Inferior parietal cortex (tissue), 1 donor: ENCODE measurements at regions not wholly inside any gene's neighbourhood (a gene's known extent, or its start where the extent isn't known, plus 50 kb on each side); places are given as distances from the start of the nearest gene placed in this dataset.
"Not testable (repeated sequence)": the region's sequence is repeated elsewhere in the genome, so short reads cannot be mapped to it uniquely, and the experiment has no call there.

Source experiments
- DNase-seq: peaks from one replicate; pipeline ENCODE4 v3.0.0-alpha.2; 2016; ENCODE audit errors: extremely low spot score

DNA sequence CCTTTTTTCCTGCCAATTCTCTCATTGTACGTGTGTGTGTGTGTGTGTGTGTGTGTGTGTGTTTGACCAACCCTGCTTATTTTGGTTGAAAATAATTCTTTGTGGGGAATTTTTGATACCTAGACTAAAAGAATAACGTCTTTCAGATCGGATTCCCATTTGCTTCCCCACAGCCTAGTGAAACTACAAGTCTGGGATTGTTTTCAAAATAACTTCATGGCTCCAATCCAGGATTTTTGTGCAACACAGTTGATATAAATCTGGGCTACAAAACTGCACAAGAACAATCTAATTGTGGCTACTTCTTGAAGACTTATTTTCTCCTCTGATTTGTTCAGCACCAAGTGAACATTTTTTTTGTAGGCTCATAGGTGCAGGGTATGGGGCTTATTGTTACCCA lies 332.8 kb upstream of the MIR17HG start:
- DNase-seq: no peak

DNA sequence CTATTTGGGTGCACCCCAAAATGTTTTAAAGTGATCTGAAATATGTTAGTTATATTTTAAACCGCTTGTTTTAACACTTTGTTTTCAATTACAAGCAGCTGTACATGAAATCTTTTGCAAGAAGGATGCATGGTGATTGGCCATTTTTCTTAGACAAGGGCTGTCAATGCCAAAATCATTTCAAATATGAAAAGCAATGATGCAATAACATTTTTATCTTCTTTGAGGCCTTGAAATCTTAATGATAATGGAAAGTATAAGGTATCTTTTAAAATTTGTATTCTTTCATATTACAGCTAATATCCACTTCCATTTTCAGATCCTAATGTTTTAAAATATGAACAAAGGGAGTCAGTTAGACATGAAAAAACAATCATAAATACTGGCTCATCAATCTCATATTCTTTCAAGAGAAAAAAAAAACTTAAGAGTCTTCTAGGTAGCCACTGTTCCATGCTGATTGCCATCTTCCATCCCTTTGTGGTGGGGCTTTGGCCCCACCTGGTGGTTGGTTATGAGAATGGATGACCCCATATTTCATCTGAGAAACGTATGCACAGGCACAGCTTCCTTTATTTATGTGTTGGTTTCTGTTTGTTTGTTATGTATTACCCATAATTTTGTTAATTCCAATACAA lies 330.3 kb upstream of the MIR17HG start:
- DNase-seq: peak; percentile 79

GRCh38 chr13:91017669-91018053 lies 329.8 kb upstream of the MIR17HG start:
- DNase-seq: no peak

DNA sequence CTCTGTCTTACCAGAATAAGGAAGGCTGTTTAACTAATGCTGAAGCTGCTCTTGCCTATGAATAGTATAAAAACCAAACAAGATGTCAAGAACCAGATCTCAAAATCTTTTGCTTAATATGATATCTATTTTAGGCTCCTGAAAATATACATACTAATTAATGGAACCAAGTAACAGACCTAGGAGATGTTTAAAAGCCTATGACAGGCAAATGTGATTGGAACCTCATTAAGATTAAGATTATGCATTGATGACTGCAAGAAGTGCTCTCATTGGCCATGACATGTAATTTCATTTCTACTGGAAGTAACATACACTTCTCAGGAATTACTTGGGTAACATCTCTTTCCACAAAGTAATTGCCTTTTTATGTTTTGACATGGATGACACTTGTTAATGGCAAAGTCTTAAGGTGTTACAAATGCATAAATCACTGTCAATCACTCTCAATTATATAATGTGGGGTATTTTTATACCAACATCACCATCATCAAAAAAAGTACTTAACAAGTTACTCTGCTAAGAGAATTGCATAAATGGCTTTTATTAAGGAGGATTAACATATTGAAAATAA lies 326.9 kb upstream of the MIR17HG start:
- DNase-seq: no peak

- DNase-seq: no peak
Measured at GRCh38 chr13:91024157-91024792, 323.2 kb upstream of the MIR17HG start.

- no peak for DNase-seq
Measured at GRCh38 chr13:91025442-91025841, 322.0 kb upstream of the MIR17HG start.

DNA sequence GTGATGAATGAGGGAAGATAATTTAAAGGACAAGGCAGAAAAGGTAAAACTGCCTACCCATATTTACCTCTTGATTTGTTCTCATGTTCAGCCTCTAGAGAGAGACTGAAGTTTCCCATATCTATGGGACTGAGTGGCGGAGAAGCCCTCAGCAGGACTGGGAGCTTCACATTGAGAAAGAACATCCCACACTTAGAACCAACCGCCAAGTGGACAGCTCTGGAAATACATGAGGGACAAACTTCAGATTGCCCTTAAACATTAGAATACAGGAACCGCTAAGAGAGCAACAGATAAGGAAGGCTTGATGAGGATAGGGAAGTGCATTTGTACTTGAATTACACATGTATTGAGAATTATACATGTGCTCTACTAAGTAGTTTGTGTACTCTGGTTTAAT lies 316.0 kb upstream of the MIR17HG start:
- no peak for DNase-seq

- no peak for DNase-seq
Measured at GRCh38 chr13:91032104-91032503, 315.4 kb upstream of the MIR17HG start.

GRCh38 chr13:91036886-91037285 lies 310.6 kb upstream of the MIR17HG start:
- DNase-seq: no peak

DNA sequence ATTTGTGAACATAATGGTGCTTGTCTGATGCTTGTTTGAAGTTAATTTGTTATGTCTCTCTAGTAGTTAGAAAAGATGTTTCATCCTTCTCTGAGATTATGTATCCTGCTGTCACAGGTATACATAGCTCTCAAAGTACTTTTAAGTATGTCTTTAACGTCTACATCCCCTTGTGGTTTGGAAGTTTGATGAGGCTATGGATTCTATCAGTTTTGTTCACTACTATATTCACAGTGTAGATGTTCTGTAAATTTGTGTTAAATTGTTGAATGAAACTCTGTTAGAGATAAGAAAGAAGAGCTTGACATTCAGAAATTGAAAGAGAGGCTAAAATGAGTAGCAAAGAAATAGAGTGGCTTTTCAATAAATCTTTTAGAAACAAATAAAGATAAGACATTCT lies 304.6 kb upstream of the MIR17HG start:
- no peak for DNase-seq

DNA sequence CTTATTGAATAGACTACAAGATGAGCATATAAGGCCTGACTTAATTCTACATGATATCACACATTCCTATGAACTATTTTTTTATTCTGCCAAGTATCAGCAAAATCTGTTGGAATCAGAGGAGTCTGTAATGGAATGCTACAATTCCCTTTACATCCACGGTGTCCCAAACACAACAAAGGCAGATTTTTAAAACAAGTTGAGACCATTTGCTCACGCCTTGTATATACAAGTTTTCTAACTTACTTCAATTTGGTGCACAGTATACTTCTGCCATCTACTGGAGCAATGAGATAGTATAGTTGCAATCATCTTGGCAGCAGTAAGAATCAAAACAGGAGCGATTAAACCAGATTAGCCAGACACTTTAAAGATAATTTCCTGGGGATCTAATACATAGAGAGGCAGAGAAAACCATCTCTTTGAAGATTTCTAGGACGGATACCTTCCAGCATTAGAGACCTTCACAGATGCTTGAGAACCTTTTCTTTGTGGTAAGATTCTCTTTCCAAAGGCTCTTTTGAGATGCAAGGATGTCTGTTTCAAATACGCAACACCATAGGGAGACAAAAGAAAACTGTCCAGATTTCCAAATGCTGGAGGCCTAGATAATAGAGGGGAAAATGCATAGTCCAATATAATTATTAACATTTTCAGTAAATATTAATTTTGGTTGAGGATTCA lies 302.0 kb upstream of the MIR17HG start:
- DNase-seq: peak; percentile 45

- no peak for DNase-seq
Measured at GRCh38 chr13:91046715-91047327, 300.7 kb upstream of the MIR17HG start.

- DNase-seq: no peak
Measured at GRCh38 chr13:91050970-91051369, 296.5 kb upstream of the MIR17HG start.

GRCh38 chr13:91052876-91053275 lies 294.6 kb upstream of the MIR17HG start:
- DNase-seq: no peak

DNA sequence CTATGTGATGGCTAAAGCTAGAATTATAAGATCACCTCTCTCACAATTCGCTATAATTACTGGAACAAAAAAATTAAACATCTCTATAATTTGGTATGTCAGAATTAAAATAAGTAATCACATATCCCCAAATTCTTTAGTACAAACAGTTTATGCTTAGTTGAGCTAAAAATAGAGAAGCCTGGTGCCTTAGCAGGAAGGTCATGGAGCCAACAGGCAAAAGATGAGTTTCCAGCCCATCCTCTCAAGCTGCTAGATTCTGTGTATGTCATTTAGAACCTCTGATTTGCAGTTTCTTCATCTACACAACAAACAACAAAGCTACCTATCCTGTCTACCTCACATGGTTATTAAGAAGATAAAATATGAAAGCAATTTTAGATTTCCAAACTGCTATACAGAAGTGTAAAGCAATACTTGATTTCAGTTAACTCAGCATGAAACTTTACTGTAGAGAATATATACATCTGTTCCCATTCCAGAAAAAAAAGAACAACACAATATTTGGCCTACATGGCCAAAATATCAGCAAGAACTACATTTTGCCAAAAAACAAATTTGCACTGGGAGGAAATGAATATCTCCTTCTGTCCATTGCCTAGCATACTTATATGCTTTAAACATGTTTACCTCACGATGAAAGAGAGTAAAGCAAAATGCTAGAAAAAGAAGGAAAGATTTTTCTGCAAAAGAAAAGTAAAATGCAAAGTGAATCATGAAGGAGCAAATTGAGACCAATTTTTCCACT lies 294.0 kb upstream of the MIR17HG start:
- no peak for DNase-seq

GRCh38 chr13:91054902-91055301 lies 292.6 kb upstream of the MIR17HG start:
- no peak for DNase-seq

- DNase-seq: no peak
Measured at GRCh38 chr13:91056746-91057145, 290.7 kb upstream of the MIR17HG start.

- DNase-seq: not testable (repeated sequence)
Measured at GRCh38 chr13:91057507-91057906, 290.0 kb upstream of the MIR17HG start.

DNA sequence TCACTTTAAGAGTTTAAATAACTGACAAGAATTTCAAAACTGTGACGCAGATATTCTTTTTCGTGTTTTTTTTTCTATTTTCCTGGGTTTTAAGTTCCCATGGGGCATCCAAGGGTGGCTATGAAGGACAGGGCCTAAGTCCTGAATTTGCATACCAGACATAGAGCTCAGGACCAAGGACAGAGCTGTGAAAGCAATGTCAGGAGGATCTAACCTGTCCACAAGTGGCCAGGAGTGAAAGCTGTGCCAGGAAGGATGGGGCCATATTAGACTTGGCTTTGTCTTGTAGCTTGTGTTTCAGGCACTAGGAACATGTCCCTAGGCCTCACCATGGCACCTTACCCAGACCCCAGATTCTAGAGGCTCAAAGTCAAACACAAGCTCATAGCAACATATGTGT lies 289.4 kb upstream of the MIR17HG start:
- DNase-seq: no peak

- no peak for DNase-seq
Measured at GRCh38 chr13:91058919-91059318, 288.6 kb upstream of the MIR17HG start.

DNA sequence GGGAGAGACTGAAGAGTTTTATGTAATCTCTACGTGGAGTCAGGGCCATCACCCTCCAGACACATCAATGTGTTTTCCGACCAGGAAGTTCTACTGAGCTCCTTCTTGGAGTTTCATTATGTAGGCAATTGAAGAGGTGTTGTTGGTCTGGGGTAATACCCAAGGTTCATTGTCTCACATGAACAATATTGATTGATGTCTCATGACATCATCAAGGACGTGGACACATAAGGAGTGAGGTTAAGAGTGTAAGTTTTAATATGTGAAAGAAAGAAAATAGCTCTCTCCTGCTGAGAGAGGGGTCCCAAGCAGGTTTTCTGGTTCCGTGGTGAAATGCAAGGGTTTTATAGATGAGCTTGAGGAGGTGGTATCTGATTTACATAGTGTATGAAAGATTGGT lies 280.7 kb upstream of the MIR17HG start:
- DNase-seq: no peak

DNA sequence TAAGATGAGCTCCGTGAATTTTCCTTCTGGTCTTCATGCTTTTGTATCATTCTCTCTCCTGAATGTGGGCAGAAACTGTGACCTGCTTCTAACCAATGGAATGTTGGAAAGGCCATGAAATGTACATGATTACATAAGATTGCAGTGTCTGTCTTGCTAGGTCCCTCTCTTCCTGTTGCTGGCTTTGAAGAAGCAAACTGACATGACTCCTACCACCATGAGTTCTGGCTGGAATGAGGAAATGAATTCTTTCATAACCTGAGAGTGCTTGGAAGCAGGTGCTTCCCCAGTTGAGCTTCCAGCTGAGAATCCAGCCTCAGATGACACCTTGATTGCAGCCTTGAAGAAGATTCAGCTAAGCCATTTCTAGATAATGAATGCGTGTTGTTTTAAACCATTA lies 275.0 kb upstream of the MIR17HG start:
- no peak for DNase-seq
